ENCODE measurements at regions not wholly inside any gene's neighbourhood (a gene's known extent, or its start where the extent isn't known, plus 50 kb on each side); places are given as distances from the start of the nearest gene placed in this dataset.
"Not testable (repeated sequence)": the region's sequence is repeated elsewhere in the genome, so short reads cannot be mapped to it uniquely, and the experiment has no call there.

DNA sequence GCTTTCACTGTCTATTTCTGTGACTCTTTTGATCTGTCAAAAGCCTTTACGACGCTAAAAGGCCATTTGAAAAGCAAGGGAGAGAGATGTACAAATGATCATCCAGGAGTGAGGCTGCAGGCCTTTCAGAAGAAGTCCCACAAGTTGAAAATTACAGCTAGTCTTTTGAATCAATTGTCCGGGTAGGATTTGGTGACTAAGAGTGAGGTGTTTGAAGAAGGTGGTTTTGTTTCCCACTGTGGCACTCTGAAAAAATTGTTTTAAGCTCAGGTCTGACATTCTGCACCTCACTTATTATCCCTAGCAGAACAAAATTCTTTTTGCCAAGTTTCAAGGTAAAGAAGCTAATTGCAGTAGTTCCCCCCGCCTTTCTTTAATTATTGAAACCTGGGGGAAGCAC lies 50.8 kb upstream of the TMEM108 start:
- DNase-seq = no peak

DNA sequence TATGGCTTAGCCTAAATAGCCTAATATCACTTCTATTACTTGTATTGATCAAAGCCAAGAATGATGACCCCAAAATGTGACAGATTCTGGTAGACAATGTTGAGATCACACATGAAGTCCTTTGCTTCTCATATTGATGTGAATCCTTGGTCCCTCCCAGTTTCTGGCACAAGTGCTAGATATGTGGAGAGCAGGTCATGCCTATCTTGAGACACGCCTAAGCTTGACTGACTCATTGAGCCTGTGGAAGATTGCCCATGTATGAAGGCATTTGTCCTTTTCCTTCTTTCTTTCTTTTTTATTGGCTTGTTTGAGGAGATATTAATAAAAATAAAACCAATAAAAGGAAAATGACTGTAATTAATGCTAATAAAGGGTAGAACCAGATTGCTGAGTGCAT lies 54.0 kb upstream of the TMEM108 start:
- no peak for DNase-seq

DNA sequence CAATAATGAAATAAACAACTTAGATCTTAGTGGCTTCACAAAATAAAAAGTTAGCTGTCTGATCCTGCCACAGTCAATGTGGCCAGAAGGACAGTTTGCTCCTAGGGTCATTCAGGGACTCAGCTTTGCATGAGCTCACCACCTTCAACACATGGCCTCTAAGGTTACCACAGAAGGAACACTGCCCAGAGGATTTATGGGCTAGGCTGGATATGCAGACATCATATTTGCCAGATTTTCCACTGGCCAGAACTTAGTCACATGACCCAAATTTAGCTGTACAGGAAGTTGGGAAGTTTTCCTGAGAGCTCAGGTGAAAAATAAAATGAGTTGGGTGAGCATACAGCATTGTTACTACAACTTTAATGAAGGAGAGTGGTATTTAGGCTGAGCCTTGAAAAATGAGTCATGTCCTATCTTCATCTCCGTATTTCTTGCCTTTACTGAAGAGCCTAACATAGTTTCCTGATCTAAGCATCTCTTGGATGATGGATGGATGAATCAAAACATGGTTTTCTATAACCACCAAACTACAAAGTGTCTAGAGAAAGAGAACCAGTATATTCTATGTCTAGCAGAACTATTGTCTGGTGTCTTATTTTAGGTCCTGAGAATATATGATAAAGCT lies 54.9 kb upstream of the TMEM108 start:
- DNase-seq = no peak

DNA sequence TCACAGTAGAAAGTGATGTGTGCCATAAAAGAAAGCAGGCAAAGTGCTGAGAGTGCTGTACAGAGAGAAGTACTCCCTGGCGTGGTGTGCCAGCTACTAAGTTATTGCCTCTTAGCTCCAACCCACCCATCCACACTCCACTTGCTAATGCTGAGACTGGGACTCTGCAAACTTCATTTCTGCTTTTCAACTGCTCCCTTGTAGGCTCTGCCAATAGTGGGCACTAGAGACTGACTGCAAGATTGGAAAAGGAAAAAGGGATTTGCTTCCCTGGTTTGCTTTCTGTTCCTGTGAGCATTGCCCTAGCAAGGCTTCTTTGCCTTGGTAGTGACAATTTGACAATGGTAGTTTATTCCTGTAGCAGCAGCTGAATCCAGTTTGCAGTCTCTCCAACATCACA lies 56.5 kb upstream of the TMEM108 start:
- no peak for DNase-seq

DNA sequence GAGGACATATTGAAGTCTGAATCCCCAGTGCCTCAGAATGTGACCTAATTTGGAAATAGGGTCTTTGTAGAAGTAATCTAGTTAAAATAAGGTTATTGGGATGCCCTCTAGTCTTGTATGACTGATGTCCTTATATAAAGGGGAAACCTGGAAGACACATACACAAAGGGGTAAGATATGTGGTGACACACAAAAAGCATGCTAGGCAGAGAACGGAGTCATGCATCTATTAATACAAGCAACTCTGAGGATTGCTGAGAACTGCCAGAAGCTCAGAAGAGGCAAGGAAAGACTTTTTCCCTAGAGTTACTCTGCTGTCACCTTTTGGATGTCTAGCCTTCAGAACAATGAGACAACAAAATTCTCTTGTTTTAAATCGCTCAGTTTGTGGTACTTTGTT lies 58.1 kb upstream of the TMEM108 start:
- DNase-seq = no peak

DNA sequence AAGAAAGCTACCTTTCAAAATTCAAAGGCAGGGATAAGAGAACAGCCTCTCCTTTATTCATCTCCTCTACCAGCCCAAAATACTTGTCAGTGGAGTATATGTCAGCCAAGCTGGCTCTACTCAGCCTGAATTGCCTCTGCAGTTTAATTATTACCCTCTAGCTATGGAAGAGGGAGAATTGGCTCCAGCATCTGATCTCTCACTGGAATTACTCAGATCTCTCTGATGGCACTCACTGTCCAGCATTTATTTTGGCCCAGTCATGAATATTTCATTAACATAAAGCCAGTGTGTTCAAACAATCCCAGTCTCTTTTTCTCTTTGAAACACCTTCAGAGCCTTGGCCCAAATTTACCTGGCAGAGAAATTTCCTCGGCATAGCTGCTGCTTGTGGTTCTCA lies 58.6 kb upstream of the TMEM108 start:
- DNase-seq = no peak

DNA sequence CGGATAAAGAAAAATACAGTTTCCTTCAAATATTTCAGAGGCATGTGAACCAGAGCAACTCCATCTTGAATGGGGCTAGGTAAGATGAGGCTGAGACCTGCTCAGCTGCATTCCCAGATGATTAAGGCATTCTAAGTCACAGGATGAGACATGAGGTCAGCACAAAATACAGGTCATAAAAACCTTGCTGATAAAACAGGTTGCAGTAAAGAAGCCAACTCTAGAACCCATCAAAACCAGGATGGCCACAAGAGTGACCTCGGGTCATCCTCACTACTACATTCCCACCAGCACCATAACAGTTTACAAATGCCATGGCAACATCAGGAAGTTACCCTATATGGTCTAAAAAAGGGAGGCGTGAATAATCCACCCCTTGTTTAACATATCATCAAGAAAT lies 59.2 kb upstream of the TMEM108 start:
- not testable (repeated sequence) for DNase-seq

DNA sequence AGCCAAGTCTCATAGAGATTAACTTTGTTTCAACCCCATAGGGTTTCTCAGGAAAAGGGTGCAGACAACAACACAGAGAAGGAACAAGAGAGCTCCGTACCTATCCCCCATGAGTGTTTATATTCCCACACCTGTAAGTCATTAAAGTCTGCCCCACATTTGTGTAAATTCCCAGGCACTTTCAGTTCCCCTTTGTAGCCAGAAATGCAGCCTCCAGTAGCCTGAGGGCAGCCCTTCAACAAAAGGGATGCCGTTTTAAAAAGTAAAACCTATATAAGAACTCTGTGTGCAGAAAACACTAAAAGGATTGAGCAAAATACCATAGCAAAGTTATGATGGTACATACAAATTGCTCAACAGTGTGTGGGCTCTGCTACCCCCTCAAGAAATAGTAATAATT lies 59.7 kb upstream of the TMEM108 start:
- DNase-seq = no peak

DNA sequence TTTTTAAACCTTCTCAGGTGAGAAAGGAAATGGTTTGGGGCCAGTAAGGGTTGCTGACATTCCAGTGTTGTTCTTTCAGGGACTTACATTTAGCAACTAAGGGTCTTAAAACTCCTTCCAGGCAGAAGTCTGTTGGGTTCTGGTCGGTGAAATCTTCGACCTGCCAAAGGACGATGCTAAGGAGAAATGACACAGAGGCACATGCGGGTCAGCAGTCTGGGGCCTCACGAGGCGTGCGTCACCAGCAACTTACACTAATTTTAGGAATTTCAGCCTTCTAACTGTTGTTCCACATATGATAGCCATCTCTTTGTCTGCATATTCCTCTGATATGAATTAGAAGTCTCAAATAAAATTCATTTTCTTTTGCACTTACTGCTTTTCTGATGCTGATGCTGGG lies 64.1 kb upstream of the TMEM108 start:
- DNase-seq = no peak

DNA sequence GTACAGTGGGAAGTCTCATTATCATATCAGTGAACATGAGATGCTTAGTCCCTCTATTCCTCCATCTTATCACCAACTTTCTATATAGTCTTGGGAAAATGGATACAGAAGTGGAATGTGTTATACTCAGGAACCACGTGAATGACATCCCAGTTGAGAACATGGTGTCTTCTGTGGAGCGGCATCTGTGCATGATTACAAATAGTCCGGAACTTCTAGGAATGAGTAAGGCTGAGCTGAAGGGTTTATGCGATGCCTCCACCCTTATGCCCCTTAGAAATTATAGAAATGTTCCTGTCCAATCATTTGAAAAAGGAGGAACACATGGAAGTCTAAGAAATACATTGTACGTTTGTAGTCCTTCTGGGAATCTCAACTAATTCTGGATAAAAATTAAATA lies 64.8 kb upstream of the TMEM108 start:
- DNase-seq = no peak

DNA sequence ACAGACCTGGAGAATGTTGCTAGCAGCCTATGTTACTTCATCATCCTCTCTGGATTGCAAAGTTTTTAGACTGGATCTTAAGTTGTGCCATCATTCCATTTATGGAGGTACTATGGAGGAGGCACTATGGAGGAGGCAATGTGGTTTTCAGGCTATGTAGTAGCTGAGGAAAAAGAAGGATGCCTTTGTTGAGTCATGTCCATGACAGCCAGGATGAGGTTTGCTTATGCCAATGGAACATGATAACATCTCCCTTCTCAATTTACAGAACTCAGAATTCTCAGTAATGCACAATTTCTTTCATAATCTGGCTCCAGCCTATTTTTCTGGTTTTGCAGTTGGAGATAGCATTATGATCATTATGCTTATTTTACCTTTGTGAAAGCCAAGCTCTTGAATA lies 65.9 kb upstream of the TMEM108 start:
- no peak for DNase-seq

DNA sequence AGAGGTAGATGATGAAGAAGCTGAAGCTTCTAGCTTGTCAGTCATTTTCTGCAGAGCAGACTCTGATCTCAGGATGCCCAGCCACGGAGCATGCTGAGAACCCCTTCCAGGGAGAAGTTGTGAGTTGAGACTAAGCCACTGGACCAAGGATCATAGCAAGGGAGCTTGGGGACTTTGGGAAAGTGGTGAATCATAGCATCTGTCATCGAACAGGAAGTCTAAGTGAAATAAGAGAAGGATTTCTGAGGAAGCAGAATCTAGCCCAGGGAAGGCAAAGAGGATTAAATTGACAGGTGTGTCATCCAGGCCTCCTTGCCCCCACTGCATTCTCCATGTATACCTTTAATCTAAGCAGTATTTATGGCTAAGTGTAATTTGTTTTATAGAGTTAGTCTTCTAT lies 71.8 kb upstream of the TMEM108 start:
- DNase-seq = no peak

DNA sequence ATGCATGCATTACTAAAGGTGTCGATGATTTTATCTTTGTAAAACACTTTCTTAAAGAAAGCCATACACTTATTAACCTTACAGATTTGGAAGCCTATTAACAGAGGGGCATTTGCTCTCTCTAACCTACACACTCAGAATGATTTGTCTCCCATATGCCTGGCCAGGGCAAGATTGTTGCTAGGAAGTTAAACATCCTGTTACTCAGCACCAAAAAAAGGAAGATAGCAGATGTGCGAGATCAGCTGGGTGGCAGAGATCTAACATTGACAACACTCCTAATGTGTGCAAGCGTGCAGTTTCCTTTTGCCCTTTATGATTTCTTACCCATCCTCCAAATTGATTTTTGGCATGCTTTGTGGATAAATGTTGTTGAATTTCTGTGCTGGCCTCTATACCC lies 73.9 kb upstream of the TMEM108 start:
- no peak for DNase-seq

DNA sequence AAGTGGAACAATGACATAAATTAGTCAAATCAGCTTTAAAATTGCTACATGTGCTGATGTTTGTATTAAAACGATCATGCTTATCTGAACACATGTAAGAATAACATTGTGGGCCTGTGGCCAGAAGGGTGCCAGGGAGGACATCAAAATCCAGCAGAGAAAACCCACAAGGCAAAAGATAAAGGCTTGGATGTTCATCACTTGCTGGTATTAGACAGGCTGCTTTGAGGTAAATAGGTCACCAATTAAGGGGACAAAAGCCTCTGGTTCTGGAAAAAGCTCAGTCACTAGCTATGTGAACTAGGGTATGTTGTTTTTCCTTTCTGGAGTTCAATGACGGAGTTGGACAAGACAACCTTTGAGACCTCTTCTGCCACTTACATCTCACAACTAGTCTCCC lies 74.4 kb upstream of the TMEM108 start:
- DNase-seq = no peak

DNA sequence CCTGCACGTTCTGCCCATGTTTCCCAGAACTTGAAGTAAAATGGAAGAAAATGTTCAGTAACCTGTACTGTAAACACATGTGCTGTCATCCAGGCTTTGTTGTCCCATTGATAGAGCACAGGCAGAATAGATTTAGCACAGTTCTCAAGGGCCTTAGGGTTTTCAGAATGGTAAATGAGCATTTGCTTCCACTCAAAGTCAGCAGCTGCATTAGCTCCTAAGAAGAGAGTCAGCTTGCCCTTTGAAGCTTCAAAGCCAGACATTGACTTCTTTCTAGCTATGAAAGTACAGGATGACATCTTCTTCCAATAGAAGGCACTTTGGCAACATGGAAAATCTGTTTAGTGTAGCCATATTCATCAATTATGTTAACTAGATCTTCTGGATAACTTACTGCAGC lies 76.2 kb upstream of the TMEM108 start:
- no peak for DNase-seq

DNA sequence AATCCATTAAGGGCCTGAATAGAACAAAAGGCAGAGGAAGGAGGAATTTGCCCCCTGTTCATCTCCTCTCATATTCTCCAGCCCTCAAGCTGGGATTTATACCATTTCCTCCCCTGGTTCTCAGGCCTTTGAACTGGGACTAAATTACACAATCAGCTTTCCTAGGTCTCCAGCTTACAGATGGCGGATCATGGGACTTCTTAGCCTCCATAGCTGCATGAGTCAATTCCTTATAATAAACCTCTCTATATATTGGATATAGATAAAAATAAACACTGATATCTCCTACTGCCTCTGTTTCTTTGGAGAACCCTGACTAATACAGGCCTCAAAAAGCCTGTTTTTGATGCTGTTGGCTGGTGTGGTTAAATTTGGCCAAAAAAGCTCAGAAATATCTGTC lies 84.5 kb upstream of the TMEM108 start:
- no peak for DNase-seq

DNA sequence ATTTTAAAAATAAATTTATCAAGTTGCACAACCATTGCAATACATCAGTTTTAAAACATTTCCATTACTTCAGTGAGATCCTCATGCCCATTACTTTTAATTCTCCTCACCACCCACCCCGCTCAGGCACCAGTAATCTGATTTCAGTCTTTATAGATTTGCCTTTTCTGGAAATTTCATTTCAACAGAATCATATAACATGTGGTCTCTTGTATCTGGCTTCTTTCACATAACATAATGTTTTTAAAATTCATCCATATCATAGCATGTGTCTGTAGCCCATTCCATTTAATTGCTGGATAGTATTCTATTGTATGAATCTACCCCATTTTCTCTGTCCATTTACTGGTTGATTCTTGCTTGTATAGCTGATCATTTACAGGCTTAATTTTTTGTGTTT lies 110.3 kb upstream of the TMEM108 start:
- no peak for DNase-seq

DNA sequence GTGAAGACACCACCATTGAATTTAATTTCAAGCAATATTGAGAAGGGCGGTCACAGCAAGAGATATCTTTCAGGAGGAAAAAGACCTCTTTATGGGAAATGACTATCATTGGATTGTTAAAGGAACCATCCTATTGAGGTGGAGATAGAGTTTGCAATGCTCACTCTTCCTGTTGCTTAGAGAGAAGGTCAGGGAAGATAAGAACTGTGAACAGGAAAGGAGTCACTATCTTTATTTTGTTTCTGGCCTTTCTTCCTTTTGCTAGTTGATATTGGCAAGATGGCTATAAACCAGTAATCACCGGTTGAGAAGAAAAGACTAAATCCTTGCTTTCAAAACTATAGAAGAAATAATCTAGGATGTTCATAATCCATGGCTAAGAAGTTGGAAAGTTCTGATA lies 112.1 kb upstream of the TMEM108 start:
- DNase-seq = no peak

DNA sequence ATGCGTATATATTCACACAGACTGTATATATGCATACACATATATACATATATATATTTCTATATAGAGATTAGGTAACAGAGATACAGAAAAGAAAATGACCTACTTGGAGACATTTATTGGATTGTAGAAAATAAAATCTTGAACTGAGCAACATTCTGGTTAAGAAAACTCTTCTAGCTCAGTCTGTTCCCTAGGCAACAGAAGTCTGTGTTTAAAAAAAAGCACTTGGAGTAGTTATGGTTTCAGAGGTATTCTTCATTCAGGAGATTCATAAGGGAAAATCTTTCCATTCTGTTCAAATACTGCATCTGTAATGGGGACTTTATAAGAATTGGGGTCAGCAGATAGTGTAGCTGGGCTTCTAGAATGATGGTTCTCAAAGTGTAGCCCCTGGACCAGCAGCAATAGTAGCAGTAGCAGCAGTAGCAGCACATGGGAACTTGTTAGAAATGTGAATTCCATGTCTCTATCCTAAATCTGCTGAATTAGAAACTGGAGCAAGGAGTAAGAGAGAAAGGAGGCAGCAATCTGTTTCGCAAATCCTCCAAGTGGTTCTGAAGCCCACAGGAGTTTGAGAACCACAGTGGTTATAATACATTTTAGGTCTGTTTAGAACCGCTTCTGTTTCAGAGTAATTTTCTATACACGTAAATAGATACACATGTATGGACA lies 112.8 kb upstream of the TMEM108 start:
- no peak for DNase-seq

DNA sequence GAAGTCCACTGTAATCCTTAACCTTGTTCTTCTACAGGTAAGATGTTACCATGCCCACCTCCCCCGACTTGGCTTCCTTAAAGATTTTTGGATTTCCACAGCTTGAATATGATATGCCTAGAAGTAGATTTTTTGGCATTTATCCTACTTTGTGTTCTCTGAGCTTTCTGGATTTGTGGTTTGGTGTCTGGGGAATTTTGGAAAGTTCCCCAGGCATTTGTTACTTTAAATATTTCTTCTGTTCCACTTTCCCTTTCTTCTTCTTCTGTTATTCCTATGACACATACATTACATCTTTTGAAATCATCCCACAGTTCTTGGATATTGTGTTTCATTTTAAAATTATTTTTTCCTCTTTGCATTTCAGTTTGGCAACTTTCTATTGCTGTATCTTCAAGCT lies 122.1 kb upstream of the TMEM108 start:
- DNase-seq = no peak

DNA sequence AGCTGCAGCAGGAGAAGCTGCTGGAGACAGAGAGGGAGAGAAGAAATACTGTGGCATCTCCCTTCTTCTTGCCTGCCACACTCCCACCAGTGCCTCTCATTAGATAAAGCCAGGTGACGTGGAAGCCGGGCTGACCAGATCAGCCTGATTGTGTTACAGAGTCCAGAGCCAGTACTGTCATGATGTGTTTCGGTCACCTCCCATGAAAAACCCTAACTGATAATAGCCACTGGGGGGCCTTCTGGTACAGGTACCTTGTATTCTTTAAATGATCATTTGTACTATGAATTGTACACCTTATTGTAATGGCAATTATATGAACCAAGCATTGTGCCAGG lies 125.8 kb upstream of the TMEM108 start:
- no peak for DNase-seq

DNA sequence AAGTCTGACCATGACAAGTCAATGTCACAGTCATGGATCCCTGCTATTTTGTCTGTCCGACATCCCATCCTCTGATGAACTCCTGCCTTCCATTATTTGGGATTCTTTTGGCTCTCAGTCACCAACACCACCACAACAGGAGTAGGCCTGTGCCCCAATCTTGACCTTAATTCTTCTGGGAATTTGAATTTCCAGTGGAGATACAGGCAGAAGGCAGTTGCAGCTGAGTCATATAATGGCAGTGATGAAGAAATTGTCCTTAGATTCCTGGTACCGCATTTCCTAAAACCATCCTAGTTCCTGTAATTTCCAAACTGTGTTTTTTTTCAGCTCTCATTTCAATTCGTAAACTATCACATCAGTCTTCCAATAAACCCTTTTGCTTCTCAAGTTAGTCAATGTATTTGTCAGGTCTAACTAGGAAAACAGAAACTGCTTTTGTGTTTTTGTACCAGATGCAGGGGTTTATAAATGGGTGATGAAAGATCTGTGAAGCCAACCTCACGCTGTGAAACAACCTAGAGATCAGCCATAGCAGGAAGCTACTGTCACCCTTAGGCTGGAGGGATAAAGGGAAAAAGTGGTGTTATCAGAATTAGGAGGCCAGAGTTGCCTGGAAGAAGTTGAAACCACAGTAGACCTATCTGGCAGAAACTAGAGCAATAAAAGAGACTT lies 126.3 kb upstream of the TMEM108 start:
- no peak for DNase-seq

DNA sequence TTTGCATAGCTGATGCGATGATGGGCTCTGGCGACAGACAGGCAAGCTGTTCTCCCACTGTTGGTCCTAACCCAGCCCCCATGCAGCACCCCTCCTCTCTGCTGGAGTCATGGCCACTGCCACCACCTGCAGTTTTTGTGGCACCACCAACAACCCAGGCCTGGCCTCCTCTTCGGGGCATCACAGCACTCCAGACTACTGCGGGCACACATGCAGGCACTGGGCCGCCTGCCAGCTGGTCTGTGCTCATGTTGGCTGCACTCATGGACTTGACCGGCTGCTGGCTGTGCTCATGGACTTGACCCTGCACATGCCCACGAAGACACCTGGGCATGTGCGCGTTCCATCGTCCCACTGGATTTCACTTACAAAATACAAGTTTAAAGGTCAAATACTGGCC lies 130.9 kb upstream of the TMEM108 start:
- no peak for DNase-seq

DNA sequence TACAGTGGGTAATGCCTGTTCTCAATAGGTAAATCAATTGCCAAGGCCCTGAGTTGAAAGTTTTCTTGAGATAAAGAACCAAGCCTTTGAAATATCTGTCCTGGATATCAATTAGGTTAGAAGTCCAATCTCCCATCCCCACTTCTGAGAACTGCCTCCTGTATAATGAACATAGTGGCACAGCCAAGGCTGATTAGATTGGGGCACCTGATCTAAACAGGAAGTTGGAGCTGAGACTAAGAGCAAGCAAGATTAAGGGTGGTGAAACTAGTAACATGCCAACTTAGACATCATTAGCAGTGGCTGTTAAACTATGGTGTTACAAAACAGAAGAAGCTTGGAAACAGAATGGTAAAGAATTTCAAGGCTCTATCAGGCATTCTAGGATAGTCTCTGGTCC lies 137.7 kb upstream of the TMEM108 start:
- DNase-seq = no peak

DNA sequence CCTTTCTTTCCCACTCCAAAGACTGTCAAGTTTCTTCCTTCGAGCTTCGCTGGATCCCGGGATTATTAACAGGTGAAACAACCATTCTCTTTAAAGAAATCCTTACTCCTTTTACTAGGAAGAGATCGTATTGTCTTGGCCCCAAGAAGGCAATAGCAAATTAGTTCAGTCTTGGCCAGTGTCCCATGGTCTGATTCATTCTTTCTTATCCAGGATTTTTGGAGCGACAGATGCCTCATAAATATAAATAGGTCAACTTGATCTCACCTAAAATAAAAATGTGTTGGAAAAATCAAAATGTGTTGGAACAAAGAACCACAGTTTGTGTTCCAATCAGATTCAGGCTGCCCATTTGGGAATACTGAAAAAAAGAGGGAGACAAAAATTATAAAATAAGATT lies 140.1 kb upstream of the TMEM108 start:
- no peak for DNase-seq

All from NCI-H345 (cell line).